ENCODE measurements at regions not wholly inside any gene's neighbourhood (a gene's known extent, or its start where the extent isn't known, plus 50 kb on each side); places are given as distances from the start of the nearest gene placed in this dataset.

DNA sequence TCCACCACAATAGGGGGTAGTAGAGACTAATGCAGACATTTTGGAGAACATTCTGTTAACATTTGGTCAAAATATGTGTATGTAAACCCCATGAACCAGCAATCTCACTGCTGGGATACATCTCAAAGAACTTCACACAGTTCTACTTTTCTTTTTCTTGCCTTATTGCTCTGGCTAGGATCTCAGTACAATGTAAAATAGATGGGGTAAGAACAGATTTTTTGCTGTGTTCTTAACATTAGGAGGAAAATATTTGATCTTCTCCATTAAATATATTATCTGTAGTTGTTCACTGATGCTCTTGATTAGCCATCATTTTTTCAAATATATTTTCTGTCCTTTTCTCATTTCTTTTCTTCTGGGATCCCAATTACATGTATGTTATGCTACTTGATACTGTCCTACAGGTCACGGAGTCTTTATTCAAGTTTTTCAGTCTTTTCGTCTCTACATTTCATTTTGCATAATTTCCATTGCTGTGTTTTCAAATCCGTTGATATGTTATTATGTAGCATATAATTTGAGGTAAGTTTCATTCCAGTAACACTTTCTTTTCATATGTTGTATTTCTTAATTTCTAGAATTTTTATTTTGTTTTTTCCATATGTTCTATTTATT lies 352.2 kb downstream of the ZNF521 start:
- WGBS, 2 experiments (ENCODE audit: extremely low coverage in 2 of 2, insufficient read length in 1 of 2) = no CpG with 5 or more reads among the region's 3 CpGs
- no peaks in the 10 kb centered on the region for H3K36me3 ChIP-seq (ENCODE audit: control insufficient read depth, insufficient read depth, low read length)
- H2AK5ac ChIP-seq (ENCODE audit: low read depth, low read length) = no peak overlapping the region
- no TSS peak for BruUV-seq (replicated peaks)
- H3K4me3 ChIP-seq (ENCODE audit: insufficient read depth, low read depth, low read length) = no peak overlapping the region
- no peak overlapping the region for H4K5ac ChIP-seq (ENCODE audit: low read depth, low read length)
- H3K79me1 ChIP-seq (ENCODE audit: low read depth in 1 of 2, low read length in 2 of 2) = no peaks in the 10 kb centered on the region
- TF ChIP-seq CEBPB (IDR thresholded peaks at IDR 0.05; ENCODE audit: low read depth, low read length) (no peak), MXI1 (IDR thresholded peaks at IDR 0.05; ENCODE audit: borderline replicate concordance, low read depth, low read length) (no peak), MAZ (IDR thresholded peaks at IDR 0.05; ENCODE audit: borderline replicate concordance, low read depth, low read length) (no peak), RAD21 (IDR thresholded peaks at IDR 0.05; ENCODE audit: low read length) (no peak), POLR2A (IDR thresholded peaks at IDR 0.05; ENCODE audit: low read depth, low read length) (no peak), RFX5 (IDR thresholded peaks at IDR 0.05; ENCODE audit: low read depth, low read length) (no peak), CHD1 (IDR thresholded peaks at IDR 0.05; ENCODE audit: low read depth, low read length) (no peak), FOS (IDR thresholded peaks at IDR 0.05; ENCODE audit: low read depth, low read length) (no peak), RCOR1 (IDR thresholded peaks at IDR 0.05; ENCODE audit: insufficient replicate concordance, low read length) (no peak), MAFK (IDR thresholded peaks at IDR 0.05; ENCODE audit: low read depth, low read length) (no peak), NFE2L2 (IDR thresholded peaks at IDR 0.05; ENCODE audit: low read depth, low read length) (no peak), SMC3 (IDR thresholded peaks at IDR 0.05; ENCODE audit: low read depth, low read length) (no peak), BHLHE40 (IDR thresholded peaks at IDR 0.05; ENCODE audit: low read depth, low read length) (no peak)
- TF ChIP-seq, protein P1, sequence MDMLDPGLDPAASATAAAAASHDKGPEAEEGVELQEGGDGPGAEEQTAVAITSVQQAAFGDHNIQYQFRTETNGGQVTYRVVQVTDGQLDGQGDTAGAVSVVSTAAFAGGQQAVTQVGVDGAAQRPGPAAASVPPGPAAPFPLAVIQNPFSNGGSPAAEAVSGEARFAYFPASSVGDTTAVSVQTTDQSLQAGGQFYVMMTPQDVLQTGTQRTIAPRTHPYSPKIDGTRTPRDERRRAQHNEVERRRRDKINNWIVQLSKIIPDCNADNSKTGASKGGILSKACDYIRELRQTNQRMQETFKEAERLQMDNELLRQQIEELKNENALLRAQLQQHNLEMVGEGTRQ (IDR thresholded peaks at IDR 0.05; ENCODE audit: low read depth, low read length) = no peak
- TF ChIP-seq, protein P2, sequence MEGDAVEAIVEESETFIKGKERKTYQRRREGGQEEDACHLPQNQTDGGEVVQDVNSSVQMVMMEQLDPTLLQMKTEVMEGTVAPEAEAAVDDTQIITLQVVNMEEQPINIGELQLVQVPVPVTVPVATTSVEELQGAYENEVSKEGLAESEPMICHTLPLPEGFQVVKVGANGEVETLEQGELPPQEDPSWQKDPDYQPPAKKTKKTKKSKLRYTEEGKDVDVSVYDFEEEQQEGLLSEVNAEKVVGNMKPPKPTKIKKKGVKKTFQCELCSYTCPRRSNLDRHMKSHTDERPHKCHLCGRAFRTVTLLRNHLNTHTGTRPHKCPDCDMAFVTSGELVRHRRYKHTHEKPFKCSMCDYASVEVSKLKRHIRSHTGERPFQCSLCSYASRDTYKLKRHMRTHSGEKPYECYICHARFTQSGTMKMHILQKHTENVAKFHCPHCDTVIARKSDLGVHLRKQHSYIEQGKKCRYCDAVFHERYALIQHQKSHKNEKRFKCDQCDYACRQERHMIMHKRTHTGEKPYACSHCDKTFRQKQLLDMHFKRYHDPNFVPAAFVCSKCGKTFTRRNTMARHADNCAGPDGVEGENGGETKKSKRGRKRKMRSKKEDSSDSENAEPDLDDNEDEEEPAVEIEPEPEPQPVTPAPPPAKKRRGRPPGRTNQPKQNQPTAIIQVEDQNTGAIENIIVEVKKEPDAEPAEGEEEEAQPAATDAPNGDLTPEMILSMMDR (conservative IDR thresholded peaks at IDR 0.05; ENCODE audit: low read depth, low read length) = no peak
- TF ChIP-seq, protein P3, sequence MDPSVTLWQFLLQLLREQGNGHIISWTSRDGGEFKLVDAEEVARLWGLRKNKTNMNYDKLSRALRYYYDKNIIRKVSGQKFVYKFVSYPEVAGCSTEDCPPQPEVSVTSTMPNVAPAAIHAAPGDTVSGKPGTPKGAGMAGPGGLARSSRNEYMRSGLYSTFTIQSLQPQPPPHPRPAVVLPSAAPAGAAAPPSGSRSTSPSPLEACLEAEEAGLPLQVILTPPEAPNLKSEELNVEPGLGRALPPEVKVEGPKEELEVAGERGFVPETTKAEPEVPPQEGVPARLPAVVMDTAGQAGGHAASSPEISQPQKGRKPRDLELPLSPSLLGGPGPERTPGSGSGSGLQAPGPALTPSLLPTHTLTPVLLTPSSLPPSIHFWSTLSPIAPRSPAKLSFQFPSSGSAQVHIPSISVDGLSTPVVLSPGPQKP (IDR thresholded peaks at IDR 0.05; ENCODE audit: borderline replicate concordance, low read depth, low read length) = no peak
- H3K9me1 ChIP-seq (ENCODE audit: insufficient read depth, low read length) = no peaks in the 10 kb centered on the region
- ATAC-seq (ENCODE audit: low read depth) (no peak), DNase-seq (no peak)
- H3K9ac ChIP-seq (ENCODE audit: low read depth, low read length) = no peak overlapping the region
- no peak overlapping the region for H3K4me2 ChIP-seq (ENCODE audit: low read depth, low read length)
- H4K20me1 ChIP-seq (ENCODE audit: insufficient read depth, low read length) = no peaks in the 10 kb centered on the region
- H3K4me1 ChIP-seq (ENCODE audit: control insufficient read depth, insufficient read depth, low read length) = peaks cover 2% of the 10 kb centered on the region; the same call in 1 of the 2 replicates
- H2AFZ ChIP-seq (replicated peaks; ENCODE audit: low read length, poor library complexity) = no peak overlapping the region
- H2BK15ac ChIP-seq (ENCODE audit: low read depth, low read length) = no peak overlapping the region
- H2AK9ac ChIP-seq (replicated peaks; ENCODE audit: low read depth, low read length, poor library complexity) = no peak overlapping the region
- no peak overlapping the region for H2BK120ac ChIP-seq (ENCODE audit: low read depth, low read length)
- H3K27me3 ChIP-seq (ENCODE audit: control insufficient read depth, insufficient read depth, low read length) = no peaks in the 10 kb centered on the region; the same call in 1 of the 2 replicates
- 0 out of 2 replicates have a peak, but pooled peaks cover 2% of the 10 kb centered on the region for H3K9me3 ChIP-seq (ENCODE audit: control insufficient read depth, insufficient read depth, low read length)
- H3K14ac ChIP-seq (replicated peaks; ENCODE audit: low read depth, low read length) = no peak overlapping the region
- dilution Hi-C loops (cut with HindIII; ENCODE audit: low sequenced_read_pairs, unreplicated experiment) (no loop called here), intact Hi-C loops (cut with micrococcal nuclease) (no loop called here), in situ Hi-C loops (cut with MboI; ENCODE audit: low sequenced_read_pairs) (no loop called here)
- H3K27ac ChIP-seq (ENCODE audit: insufficient read depth, low read length) = no peak overlapping the region
- H3K18ac ChIP-seq (ENCODE audit: low read depth, low read length) = no peak overlapping the region
- CTCF ChIA-PET = no interaction called here
- no peak overlapping the region for H3K4ac ChIP-seq (ENCODE audit: low read depth, low read length)
- no peak overlapping the region for H4K8ac ChIP-seq (ENCODE audit: low read depth in 2 of 2, low read length in 2 of 2)
- no peak overlapping the region for H3K56ac ChIP-seq (ENCODE audit: extremely low read depth, insufficient read depth, low read length)
- H2BK5ac ChIP-seq (ENCODE audit: low read depth, low read length, poor library complexity, severe bottlenecking) = no peak overlapping the region
- POLR2A ChIA-PET (ENCODE audit: unreplicated experiment) = no interaction called here
- H3K23ac ChIP-seq (ENCODE audit: low read depth, low read length) = no peak overlapping the region
- no peak overlapping the region for H4K91ac ChIP-seq (ENCODE audit: insufficient read depth, low read depth, low read length)
- H2BK20ac ChIP-seq (ENCODE audit: low read depth, low read length) = no peak overlapping the region
